ENCODE measurements at regions not wholly inside any gene's neighbourhood (a gene's known extent, or its start where the extent isn't known, plus 50 kb on each side); places are given as distances from the start of the nearest gene placed in this dataset.
A peak's percentile ranks its signal among the peaks of the same experiment; 100 is the strongest.

DNA sequence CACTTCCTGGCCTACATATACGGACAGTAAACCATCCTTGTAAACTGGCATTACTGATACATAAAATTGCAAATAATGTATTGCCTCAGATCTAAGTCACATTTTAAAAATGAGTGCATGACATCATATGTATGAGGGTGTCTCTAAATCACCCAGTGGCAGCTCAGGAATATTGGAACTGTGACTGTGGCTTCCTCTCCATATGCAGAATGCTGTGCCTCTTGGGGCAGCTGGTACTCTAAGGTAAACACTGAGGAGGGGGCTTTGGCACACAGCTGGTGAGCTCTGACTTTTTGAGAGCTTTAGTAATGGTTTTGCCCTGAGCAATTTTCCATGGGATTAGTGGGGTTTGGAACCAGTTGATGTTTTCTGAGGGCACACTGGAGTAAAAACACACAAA lies 263.7 kb downstream of the BMP4 start:
- FAIRE-seq (no peak), DNase-seq (ENCODE audit: insufficient read length, low spot score) (no peak)
- TF ChIP-seq, protein P1, sequence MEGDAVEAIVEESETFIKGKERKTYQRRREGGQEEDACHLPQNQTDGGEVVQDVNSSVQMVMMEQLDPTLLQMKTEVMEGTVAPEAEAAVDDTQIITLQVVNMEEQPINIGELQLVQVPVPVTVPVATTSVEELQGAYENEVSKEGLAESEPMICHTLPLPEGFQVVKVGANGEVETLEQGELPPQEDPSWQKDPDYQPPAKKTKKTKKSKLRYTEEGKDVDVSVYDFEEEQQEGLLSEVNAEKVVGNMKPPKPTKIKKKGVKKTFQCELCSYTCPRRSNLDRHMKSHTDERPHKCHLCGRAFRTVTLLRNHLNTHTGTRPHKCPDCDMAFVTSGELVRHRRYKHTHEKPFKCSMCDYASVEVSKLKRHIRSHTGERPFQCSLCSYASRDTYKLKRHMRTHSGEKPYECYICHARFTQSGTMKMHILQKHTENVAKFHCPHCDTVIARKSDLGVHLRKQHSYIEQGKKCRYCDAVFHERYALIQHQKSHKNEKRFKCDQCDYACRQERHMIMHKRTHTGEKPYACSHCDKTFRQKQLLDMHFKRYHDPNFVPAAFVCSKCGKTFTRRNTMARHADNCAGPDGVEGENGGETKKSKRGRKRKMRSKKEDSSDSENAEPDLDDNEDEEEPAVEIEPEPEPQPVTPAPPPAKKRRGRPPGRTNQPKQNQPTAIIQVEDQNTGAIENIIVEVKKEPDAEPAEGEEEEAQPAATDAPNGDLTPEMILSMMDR (IDR thresholded peaks at IDR 0.05; ENCODE audit: insufficient read depth, missing control alignments), result no peak

DNA sequence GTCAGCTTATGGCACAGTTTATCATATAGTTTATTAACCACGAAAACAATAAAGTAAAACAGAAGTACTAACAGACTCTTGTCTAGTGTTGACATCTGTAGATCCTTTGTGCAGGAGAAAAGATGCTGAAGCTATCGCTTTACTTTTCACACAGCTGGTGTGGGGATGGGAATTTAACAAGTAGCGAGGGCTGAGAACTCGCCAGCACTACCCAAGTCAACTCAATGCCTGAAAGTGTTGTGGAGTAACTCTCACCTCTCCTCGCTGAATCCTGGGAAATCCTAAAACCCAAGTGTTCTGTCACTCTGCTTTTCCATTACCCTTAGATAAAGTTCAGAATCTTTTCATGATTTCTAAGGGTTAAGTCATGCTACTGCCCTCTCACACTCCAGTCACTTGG lies 264.2 kb downstream of the BMP4 start:
- DNase-seq (ENCODE audit: insufficient read length, low spot score), result no peak
- FAIRE-seq, result no peak
- TF ChIP-seq, protein P1 (IDR thresholded peaks at IDR 0.05; ENCODE audit: insufficient read depth, missing control alignments), result no peak

DNA sequence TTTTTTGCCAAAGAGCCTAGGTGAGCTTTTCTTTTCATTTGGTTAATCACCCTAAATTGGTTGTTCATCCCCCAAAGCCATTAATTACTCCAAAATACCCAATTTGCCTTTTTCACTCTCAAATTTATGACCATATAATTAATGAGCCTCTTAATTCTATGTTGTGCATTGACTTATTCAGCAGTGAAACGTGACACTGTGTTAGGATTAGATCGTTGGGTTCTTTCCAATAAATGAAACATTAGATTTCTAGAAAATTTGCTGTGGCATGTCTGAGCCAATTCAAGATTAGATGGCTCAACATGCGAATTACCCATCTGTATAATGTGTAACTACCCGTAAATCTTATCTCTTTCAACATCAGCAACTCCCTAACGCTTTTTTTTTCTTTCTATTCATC lies 273.4 kb downstream of the BMP4 start:
- FAIRE-seq, result no peak

DNA sequence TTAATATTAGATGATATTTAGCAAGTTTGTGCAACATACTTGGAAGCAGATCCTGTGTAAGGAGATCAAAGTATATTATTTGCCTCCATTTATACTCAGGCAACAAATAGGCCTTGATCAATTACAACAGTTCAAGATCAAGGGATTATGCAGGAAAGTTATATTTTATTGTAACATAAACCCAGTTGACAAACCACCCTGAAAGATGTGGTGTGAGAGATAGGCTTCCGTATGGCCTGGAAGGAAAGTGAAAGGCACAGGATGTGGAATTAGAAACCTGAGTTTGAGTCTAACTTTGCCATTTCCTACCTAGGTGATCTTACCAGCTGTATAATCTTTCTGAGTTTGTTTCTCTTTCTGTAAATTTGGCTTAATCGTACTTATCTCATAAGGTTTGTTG lies 284.1 kb downstream of the BMP4 start:
- DNase-seq (ENCODE audit: insufficient read length, low spot score), result no peak
- TF ChIP-seq, protein P1 (IDR thresholded peaks at IDR 0.05; ENCODE audit: insufficient read depth, missing control alignments), result no peak
- no peak for FAIRE-seq

More for the DNA sequence above, 273.4 kb downstream of the BMP4 start:
- TF ChIP-seq, protein P1 (IDR thresholded peaks at IDR 0.05; ENCODE audit: insufficient read depth, missing control alignments), result no peak
- DNase-seq (ENCODE audit: insufficient read length, low spot score), result no peak

DNA sequence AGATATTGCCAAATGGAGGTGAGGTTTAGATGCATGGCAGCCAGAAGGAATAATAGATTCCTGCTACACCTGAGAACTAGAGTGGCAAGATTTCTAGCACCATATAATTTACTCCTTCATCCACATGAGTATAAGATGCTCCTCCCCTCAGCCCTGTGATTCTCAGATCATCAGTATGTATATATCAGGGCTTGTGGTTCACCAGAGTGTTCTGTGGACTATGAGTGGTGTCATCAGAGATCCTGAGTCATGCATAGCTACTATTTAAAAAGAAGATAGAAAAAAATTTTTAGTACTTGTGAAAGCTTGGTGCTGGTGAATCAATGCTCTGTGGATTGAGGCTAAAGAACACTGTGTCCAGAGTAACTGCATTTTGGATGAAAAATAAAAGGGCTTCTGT lies 285.9 kb downstream of the BMP4 start:
- no peak for DNase-seq (ENCODE audit: insufficient read length, low spot score)
- TF ChIP-seq, protein P1 (IDR thresholded peaks at IDR 0.05; ENCODE audit: insufficient read depth, missing control alignments), result no peak
- FAIRE-seq, result no peak

DNA sequence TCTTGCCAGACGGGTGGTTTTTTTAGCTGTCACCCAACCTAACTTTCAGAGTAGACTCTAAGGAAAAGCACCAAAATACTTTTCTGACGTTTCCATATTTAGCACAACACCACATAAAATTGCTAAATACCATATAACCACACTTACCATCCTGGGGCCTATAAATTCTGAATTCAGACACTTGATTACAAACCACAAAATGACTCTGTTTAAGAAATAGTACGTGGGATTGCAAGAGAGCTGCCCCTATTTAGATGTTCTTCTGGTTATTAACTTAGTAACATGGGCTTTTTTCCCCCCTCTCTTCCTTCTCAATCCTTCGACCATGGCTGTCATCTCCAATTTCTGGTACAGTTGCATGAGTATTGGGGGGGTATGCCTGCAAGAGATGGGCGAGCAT lies 287.7 kb downstream of the BMP4 start:
- no peak for DNase-seq (ENCODE audit: insufficient read length, low spot score)
- FAIRE-seq, result no peak
- TF ChIP-seq, protein P1 (IDR thresholded peaks at IDR 0.05; ENCODE audit: insufficient read depth, missing control alignments), result no peak

DNA sequence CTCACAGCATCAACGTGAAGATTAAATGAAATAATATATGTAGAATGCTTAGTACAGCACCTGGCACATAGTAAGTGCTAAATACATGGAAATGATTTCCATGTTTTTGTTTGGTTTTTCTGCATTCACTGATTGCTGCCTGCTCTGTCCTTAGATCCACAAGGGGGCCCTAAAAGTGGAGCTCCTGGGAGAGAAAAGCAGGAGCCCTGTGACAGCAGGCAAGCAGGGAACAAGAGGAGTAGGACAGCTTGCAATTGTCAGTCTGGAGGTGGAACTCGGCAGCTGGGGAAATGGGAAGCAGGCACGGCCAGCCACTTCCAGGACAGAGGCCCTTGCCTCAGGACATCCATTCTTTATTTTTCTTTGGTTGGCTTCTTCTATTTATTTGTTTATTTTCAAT lies 292.9 kb downstream of the BMP4 start:
- TF ChIP-seq, protein P1 (IDR thresholded peaks at IDR 0.05; ENCODE audit: insufficient read depth, missing control alignments), result peak; percentile 5
- FAIRE-seq (no peak), DNase-seq (ENCODE audit: insufficient read length, low spot score) (no peak)

All from D721Med (cell line).